ENCODE measurements at regions not wholly inside any gene's neighbourhood (a gene's known extent, or its start where the extent isn't known, plus 50 kb on each side); places are given as distances from the start of the nearest gene placed in this dataset.

DNA sequence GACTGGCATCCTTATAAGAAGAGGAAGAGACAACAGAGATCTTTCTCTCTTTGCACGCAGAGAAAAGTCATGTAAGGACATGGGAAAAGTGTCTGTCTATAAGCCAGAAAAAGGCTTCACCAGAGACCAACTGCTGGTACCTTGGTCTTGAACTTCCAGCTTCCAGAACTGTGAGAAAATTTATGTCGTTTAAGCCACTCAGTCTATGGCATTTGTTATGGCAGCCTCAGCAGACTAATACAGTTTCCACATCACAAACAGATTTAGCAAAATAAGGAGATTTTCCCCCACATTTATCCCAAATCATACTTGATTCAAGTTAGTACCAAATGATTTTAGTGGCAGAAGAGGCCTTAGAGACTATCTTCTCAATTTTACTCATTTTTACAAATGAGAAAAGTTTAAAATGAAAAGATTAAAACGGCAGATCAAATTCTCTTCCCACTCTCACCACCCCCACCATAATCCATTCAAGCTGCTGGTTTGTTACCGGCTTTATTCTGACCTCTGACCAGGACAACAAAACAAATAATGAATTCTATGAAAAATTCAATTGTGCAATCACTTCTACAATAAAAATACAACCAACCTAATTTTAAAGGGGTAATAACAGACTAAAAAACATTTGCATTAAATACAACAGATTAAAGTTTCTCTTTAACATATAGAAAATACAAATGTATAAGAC is 316.3 kb downstream of the TBC1D4 start:
- H3K27me3 ChIP-seq (ENCODE audit: control insufficient read depth, low read length): no peaks in the 10 kb centered on the region
- H3K9me3 ChIP-seq (ENCODE audit: control insufficient read depth, insufficient read depth, low read length): no peaks in the 10 kb centered on the region
- H3K4me2 ChIP-seq (ENCODE audit: low read length): no peak overlapping the region
- no peaks in the 10 kb centered on the region for H4K20me1 ChIP-seq (ENCODE audit: control insufficient read depth, insufficient read depth, low read depth, low read length)
- TF ChIP-seq CTCF (IDR thresholded peaks at IDR 0.05; ENCODE audit: low read depth, low read length, poor library complexity, severe bottlenecking): no peak
- no peak for TF ChIP-seq EZH2phosphoT487 (IDR thresholded peaks at IDR 0.05; ENCODE audit: borderline replicate concordance, low read length)
- H3K4me1 ChIP-seq (ENCODE audit: control insufficient read depth, low read length): no peaks in the 10 kb centered on the region
- H3K79me2 ChIP-seq (ENCODE audit: control insufficient read depth, low read length): no peaks in the 10 kb centered on the region
- H3K36me3 ChIP-seq (ENCODE audit: control insufficient read depth, low read length): no peaks in the 10 kb centered on the region
- no peaks in the 10 kb centered on the region for H3K9me2 ChIP-seq (replicated peaks; ENCODE audit: control insufficient read depth, low read length)
- H3K27ac ChIP-seq (ENCODE audit: low read depth, low read length): no peak overlapping the region
- H3K4me3 ChIP-seq (ENCODE audit: low read length): no peak overlapping the region
- H3F3A ChIP-seq (ENCODE audit: control insufficient read depth, insufficient read depth): no peaks in the 10 kb centered on the region

DNA sequence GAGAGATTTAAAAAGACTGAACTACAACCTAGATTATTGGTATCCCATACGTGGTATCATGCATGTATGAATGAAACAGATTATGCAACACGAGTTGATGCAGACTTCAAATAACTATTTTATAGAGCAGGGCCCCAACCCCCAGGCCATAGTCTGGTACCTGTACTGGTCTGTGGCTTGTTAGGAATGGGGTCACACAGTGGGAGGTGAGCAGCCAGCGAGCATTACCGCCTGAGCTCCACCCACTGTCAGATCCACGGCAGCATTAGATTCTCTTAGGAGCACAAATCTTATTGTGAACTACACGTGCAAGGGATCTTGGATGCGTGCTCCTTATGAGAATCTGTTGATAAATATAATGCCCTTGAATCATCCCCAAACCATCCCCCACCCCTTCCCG is 320.2 kb downstream of the TBC1D4 start:
- Histone ChIP-seq H3K27me3 (ENCODE audit: control insufficient read depth, low read length) (no peaks in the 10 kb centered on the region), H3K27ac (ENCODE audit: low read depth, low read length) (no peak overlapping the region), H3K9me2 (replicated peaks; ENCODE audit: control insufficient read depth, low read length) (no peaks in the 10 kb centered on the region), H3K79me2 (ENCODE audit: control insufficient read depth, low read length) (no peaks in the 10 kb centered on the region), H3F3A (ENCODE audit: control insufficient read depth, insufficient read depth) (no peaks in the 10 kb centered on the region), H4K20me1 (ENCODE audit: control insufficient read depth, insufficient read depth, low read depth, low read length) (no peaks in the 10 kb centered on the region), H3K4me2 (ENCODE audit: low read length) (no peak overlapping the region), H3K4me3 (ENCODE audit: low read length) (no peak overlapping the region), H3K36me3 (ENCODE audit: control insufficient read depth, low read length) (no peaks in the 10 kb centered on the region), H3K4me1 (ENCODE audit: control insufficient read depth, low read length) (no peaks in the 10 kb centered on the region), H3K9me3 (ENCODE audit: control insufficient read depth, insufficient read depth, low read length) (no peaks in the 10 kb centered on the region)
- TF ChIP-seq EZH2phosphoT487 (IDR thresholded peaks at IDR 0.05; ENCODE audit: borderline replicate concordance, low read length) (no peak), CTCF (IDR thresholded peaks at IDR 0.05; ENCODE audit: low read depth, low read length, poor library complexity, severe bottlenecking) (no peak)

- no peaks in the 10 kb centered on the region for H3K79me2 ChIP-seq (ENCODE audit: control insufficient read depth, low read length)
- H4K20me1 ChIP-seq (ENCODE audit: control insufficient read depth, insufficient read depth, low read depth, low read length): no peaks in the 10 kb centered on the region
- H3K27me3 ChIP-seq (ENCODE audit: control insufficient read depth, low read length): no peaks in the 10 kb centered on the region
- H3F3A ChIP-seq (ENCODE audit: control insufficient read depth, insufficient read depth): no peaks in the 10 kb centered on the region
- H3K4me1 ChIP-seq (ENCODE audit: control insufficient read depth, low read length): no peaks in the 10 kb centered on the region
- no peak for TF ChIP-seq EZH2phosphoT487 (IDR thresholded peaks at IDR 0.05; ENCODE audit: borderline replicate concordance, low read length)
- no peak for TF ChIP-seq CTCF (IDR thresholded peaks at IDR 0.05; ENCODE audit: low read depth, low read length, poor library complexity, severe bottlenecking)
- H3K4me2 ChIP-seq (ENCODE audit: low read length): no peak overlapping the region
- H3K9me2 ChIP-seq (replicated peaks; ENCODE audit: control insufficient read depth, low read length): no peaks in the 10 kb centered on the region
- H3K4me3 ChIP-seq (ENCODE audit: low read length): no peak overlapping the region
- H3K9me3 ChIP-seq (ENCODE audit: control insufficient read depth, insufficient read depth, low read length): no peaks in the 10 kb centered on the region
- no peaks in the 10 kb centered on the region for H3K36me3 ChIP-seq (ENCODE audit: control insufficient read depth, low read length)
- no peak overlapping the region for H3K27ac ChIP-seq (ENCODE audit: low read depth, low read length)
Observed at GRCh38 chr13:75160984-75161383, 321.0 kb downstream of the TBC1D4 start.
